HCT116 (cell line): ENCODE measurements at regions not wholly inside any gene's neighbourhood (a gene's known extent, or its start where the extent isn't known, plus 50 kb on each side); places are given as distances from the start of the nearest gene placed in this dataset.

Experiments
- ATAC-seq: fragments of 200-7000 bp; cut with Tn5 transposase; 2 replicates; pipeline ENCODE4 v1.9.1; 2020; ENCODE audit warnings: mild to moderate bottlenecking, moderate library complexity
- BruUV-seq: library from RNA; stranded (reverse); fragments of 400-500 nt; replicated peaks from 2 replicates; lab custom pipeline; 2021; lab: Mats Ljungman, UMichigan
- CTCF ChIA-PET: fragments of 300-600 bp; sonication (Branson Sonifier 250); formaldehyde crosslinking; loops from one replicate; lab custom pipeline; 2021; ENCODE audit warnings: antibody characterized with exemption; lab: Charles Lee
- POLR2A ChIA-PET: fragments of 300-600, 350-600 bp; sonication (Branson Sonifier 250); formaldehyde crosslinking; loops from one replicate; lab custom pipeline; 2021; ENCODE audit warnings: antibody characterized with exemption; lab: Charles Lee
- RAD21 ChIA-PET, 2 experiments: fragments of 300-600 bp; sonication (Branson Sonifier 250); formaldehyde crosslinking; loops; one replicate each; lab custom pipeline; 2023; ENCODE audit warnings: low total read pairs in 2 of 2; ENCODE audit not compliant: uncharacterized antibody in 2 of 2, unreplicated experiment in 2 of 2, low non-redundant PET in 1 of 2; lab: Charles Lee
- DNase-seq: peaks from one replicate; pipeline ENCODE4 v3.0.0-alpha.2; 2010; ENCODE audit warnings: low read depth, low spot score
- H2AFZ ChIP-seq: fragments of 200-600 bp; shearing (Covaris generic), sonication (generic); 2 replicates; pipeline ENCODE4 v1.6.1; 2017; ENCODE audit warnings: low read depth, mixed run types, mixed read lengths, antibody characterized with exemption, low read length; ENCODE audit not compliant: poor library complexity, severe bottlenecking
- H3K27ac ChIP-seq: 2 replicates; pipeline ENCODE4 v1.5.1; 2012; ENCODE audit warnings: low read depth, low read length
- H3K27me3 ChIP-seq: fragments of 200-600 bp; sonication (generic); 2 replicates; pipeline ENCODE4 v1.6.1; 2016; ENCODE audit warnings: mixed run types, low read length, mixed read lengths; ENCODE audit not compliant: insufficient read depth
- H3K36me3 ChIP-seq, 2 experiments: fragments of 200-500 bp in 1 of 2; fragments of 200-600 bp in 1 of 2; sonication (Bioruptor generic) in 1 of 2; sonication (generic) in 1 of 2; 2 replicates each; pipeline versions ENCODE4 v1.5.1 to v1.6.1; 2014 to 2016; ENCODE audit warnings: low read length in 2 of 2, inconsistent platforms in 1 of 2, mixed read lengths in 1 of 2, mixed run types in 1 of 2; ENCODE audit not compliant: insufficient read depth in 2 of 2, control insufficient read depth in 1 of 2
- H3K4me1 ChIP-seq, 2 experiments: fragments of 200-600 bp in 1 of 2; sonication (generic) in 1 of 2; 2 replicates each; pipeline versions ENCODE4 v1.5.1 to v1.6.1; 2012 to 2017; ENCODE audit warnings: low read length in 2 of 2, inconsistent platforms in 1 of 2, mild to moderate bottlenecking in 1 of 2, mixed read lengths in 1 of 2, mixed run types in 1 of 2, moderate library complexity in 1 of 2; ENCODE audit not compliant: insufficient read depth in 2 of 2, control insufficient read depth in 1 of 2
- H3K4me2 ChIP-seq: fragments of 200-600 bp; sonication (generic); 2 replicates; pipeline ENCODE4 v1.6.1; 2017; ENCODE audit warnings: mixed run types, low read length, mixed read lengths
- H3K4me3 ChIP-seq, 2 experiments: fragments of 200-600 bp in 1 of 2; sonication (generic) in 1 of 2; replicated peaks in 1 of 2; 2 replicates each; pipeline ENCODE4 v1.5.1; 2011 to 2016; ENCODE audit warnings: low read length in 2 of 2, control low read depth in 1 of 2, low read depth in 1 of 2, mild to moderate bottlenecking in 1 of 2, mixed read lengths in 1 of 2, mixed run types in 1 of 2
- H3K79me2 ChIP-seq: fragments of 200-600 bp; sonication (generic); 2 replicates; pipeline ENCODE4 v1.6.1; 2017; ENCODE audit warnings: mild to moderate bottlenecking, mixed run types, low read length, moderate library complexity, mixed read lengths; ENCODE audit not compliant: insufficient read depth
- H3K9ac ChIP-seq: fragments of 200-600 bp; sonication (generic); 2 replicates; pipeline ENCODE4 v1.6.1; 2016; ENCODE audit warnings: low read length, mixed read lengths
- H3K9me2 ChIP-seq: fragments of 200-600 bp; sonication (generic), shearing (Covaris generic); 2 replicates; pipeline ENCODE4 v1.6.1; 2017; ENCODE audit warnings: mixed run types, mild to moderate bottlenecking, moderate library complexity; ENCODE audit not compliant: insufficient read depth
- H3K9me3 ChIP-seq, 2 experiments: fragments of 200-500 bp in 1 of 2; fragments of 200-600 bp in 1 of 2; sonication (Bioruptor generic) in 1 of 2; sonication (generic) in 1 of 2; 2 replicates each; pipeline ENCODE4 v1.6.1; 2014 to 2017; ENCODE audit warnings: low read length in 2 of 2, mixed read lengths in 2 of 2, inconsistent platforms in 1 of 2, low read depth in 1 of 2, mild to moderate bottlenecking in 1 of 2, mixed run types in 1 of 2, moderate library complexity in 1 of 2; ENCODE audit not compliant: control insufficient read depth in 1 of 2, insufficient read depth in 1 of 2
- H4K20me1 ChIP-seq: fragments of 200-600 bp; sonication (generic), shearing (Covaris generic); 2 replicates; pipeline ENCODE4 v1.6.1; 2017; ENCODE audit warnings: mixed run types, mild to moderate bottlenecking, moderate library complexity; ENCODE audit not compliant: insufficient read depth
- CEBPB ChIP-seq: IDR thresholded peaks from 2 replicates; pipeline ENCODE4 v1.6.1; 2012; ENCODE audit warnings: low read depth
- EGR1 ChIP-seq: IDR thresholded peaks from 2 replicates; pipeline ENCODE4 v1.6.1; 2012; ENCODE audit warnings: low read depth
- EZH2 ChIP-seq: fragments of 200-600 bp; sonication (generic); IDR thresholded peaks from 2 replicates; pipeline ENCODE4 v1.6.1; 2017; ENCODE audit warnings: antibody characterized with exemption, mixed run types
- EZH2phosphoT487 ChIP-seq: fragments of 200-600 bp; IDR thresholded peaks from 2 replicates; pipeline ENCODE4 v1.6.1; 2018; ENCODE audit warnings: antibody characterized with exemption, borderline replicate concordance
- POLR2AphosphoS5 ChIP-seq: IDR thresholded peaks from 2 replicates; pipeline ENCODE4 v1.6.1; 2011; ENCODE audit warnings: mild to moderate bottlenecking, low read depth, low read length, moderate library complexity
- RAD21 ChIP-seq: IDR thresholded peaks from 2 replicates; pipeline ENCODE4 v1.6.1; 2012; ENCODE audit warnings: low read depth, mild to moderate bottlenecking
- SIN3A ChIP-seq: IDR thresholded peaks from 2 replicates; pipeline ENCODE4 v1.6.1; 2012; ENCODE audit warnings: low read depth
- SP1 ChIP-seq: IDR thresholded peaks from 2 replicates; pipeline ENCODE4 v1.6.1; 2012; ENCODE audit warnings: low read depth
- SRF ChIP-seq: IDR thresholded peaks from 2 replicates; pipeline ENCODE4 v1.6.1; 2012; ENCODE audit warnings: low read depth
- TCF7L2 ChIP-seq: IDR thresholded peaks from 2 replicates; pipeline ENCODE4 v1.7.0; 2011; ENCODE audit warnings: borderline replicate concordance, inconsistent platforms; ENCODE audit not compliant: insufficient read depth, insufficient read length; ENCODE audit errors: extremely low read depth
- ZFX ChIP-seq: fragments of 450-650 bp; IDR thresholded peaks from 2 replicates; pipeline ENCODE4 v1.6.1; 2017
- ZNF274 ChIP-seq: fragments of 200-500 bp; sonication (Bioruptor generic); IDR thresholded peaks from 2 replicates; pipeline ENCODE4 v1.6.1; 2014; ENCODE audit warnings: mild to moderate bottlenecking, low read depth, low read length, inconsistent platforms
- intact Hi-C: fragments of 100-400 bp; cut with micrococcal nuclease; formaldehyde crosslinking; loops from 2 replicates; pipeline ENCODE4 v1.10.0; 2022
- TF ChIP-seq, protein P1 (sequence below): IDR thresholded peaks from 2 replicates; pipeline ENCODE4 v1.6.1; 2012
- TF ChIP-seq, protein P2 (sequence below): IDR thresholded peaks from 2 replicates; pipeline ENCODE4 v1.6.1; 2011; ENCODE audit warnings: mild to moderate bottlenecking, low read length, moderate library complexity; ENCODE audit not compliant: insufficient replicate concordance; ENCODE audit errors: extremely low read depth
- TF ChIP-seq, protein P3 (sequence below): IDR thresholded peaks from 2 replicates; pipeline ENCODE4 v1.6.1; 2012; ENCODE audit warnings: low read depth
- TF ChIP-seq, protein P4 (sequence below): IDR thresholded peaks from 2 replicates; pipeline ENCODE4 v1.6.1; 2012

DNA sequence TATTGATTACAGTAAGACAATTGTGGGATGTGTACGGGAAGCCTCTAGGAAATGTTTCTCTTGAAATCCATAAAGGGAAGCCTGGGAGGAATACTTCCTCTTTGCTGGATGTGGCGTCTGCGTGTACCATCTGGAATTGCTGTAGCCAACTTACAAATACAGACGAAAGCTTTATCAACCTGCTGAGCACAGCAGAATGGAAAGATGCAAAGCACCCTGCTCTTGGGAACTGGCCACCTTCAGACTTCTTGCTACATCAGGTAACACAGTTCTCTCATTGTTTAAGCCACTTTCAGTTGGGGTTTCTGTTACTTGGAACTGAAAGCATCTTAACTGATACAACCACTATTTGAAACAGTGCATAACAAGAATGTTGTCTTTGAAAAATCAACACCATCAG lies 213.8 kb downstream of the HRH4 start:
- Histone ChIP-seq H3K9me2 (no peaks in the 10 kb centered on the region), H3K79me2 (no peaks in the 10 kb centered on the region), H2AFZ (no peak overlapping the region), H3K4me3 (no peak overlapping the region), H3K27ac (no peak overlapping the region), H4K20me1 (no peaks in the 10 kb centered on the region), H3K4me2 (no peak overlapping the region), H3K27me3 (peaks cover 49% of the 10 kb centered on the region), H3K9me3 (no peaks in the 10 kb centered on the region), H3K36me3 (no peaks in the 10 kb centered on the region), H3K9ac (no peak overlapping the region), H3K4me1 (no peaks in the 10 kb centered on the region)
- ATAC-seq (no peak), DNase-seq (no peak)
- ChIA-PET RAD21 (no interaction called here), CTCF (no interaction called here), POLR2A (no interaction called here)
- TF ChIP-seq ZNF274, result no peak
- TF ChIP-seq SRF, result no peak
- TF ChIP-seq, protein P1, sequence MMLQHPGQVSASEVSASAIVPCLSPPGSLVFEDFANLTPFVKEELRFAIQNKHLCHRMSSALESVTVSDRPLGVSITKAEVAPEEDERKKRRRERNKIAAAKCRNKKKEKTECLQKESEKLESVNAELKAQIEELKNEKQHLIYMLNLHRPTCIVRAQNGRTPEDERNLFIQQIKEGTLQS, result no peak
- TF ChIP-seq EGR1, result no peak
- no peak for TF ChIP-seq ZFX
- TF ChIP-seq, protein P2, sequence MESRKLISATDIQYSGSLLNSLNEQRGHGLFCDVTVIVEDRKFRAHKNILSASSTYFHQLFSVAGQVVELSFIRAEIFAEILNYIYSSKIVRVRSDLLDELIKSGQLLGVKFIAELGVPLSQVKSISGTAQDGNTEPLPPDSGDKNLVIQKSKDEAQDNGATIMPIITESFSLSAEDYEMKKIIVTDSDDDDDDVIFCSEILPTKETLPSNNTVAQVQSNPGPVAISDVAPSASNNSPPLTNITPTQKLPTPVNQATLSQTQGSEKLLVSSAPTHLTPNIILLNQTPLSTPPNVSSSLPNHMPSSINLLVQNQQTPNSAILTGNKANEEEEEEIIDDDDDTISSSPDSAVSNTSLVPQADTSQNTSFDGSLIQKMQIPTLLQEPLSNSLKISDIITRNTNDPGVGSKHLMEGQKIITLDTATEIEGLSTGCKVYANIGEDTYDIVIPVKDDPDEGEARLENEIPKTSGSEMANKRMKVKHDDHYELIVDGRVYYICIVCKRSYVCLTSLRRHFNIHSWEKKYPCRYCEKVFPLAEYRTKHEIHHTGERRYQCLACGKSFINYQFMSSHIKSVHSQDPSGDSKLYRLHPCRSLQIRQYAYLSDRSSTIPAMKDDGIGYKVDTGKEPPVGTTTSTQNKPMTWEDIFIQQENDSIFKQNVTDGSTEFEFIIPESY, result no peak
- no peak for TF ChIP-seq CEBPB
- no peak for TF ChIP-seq POLR2AphosphoS5
- TF ChIP-seq SP1, result no peak
- no peak for TF ChIP-seq TCF7L2
- TF ChIP-seq RAD21, result no peak
- no peak for TF ChIP-seq EZH2
- TF ChIP-seq, protein P3, sequence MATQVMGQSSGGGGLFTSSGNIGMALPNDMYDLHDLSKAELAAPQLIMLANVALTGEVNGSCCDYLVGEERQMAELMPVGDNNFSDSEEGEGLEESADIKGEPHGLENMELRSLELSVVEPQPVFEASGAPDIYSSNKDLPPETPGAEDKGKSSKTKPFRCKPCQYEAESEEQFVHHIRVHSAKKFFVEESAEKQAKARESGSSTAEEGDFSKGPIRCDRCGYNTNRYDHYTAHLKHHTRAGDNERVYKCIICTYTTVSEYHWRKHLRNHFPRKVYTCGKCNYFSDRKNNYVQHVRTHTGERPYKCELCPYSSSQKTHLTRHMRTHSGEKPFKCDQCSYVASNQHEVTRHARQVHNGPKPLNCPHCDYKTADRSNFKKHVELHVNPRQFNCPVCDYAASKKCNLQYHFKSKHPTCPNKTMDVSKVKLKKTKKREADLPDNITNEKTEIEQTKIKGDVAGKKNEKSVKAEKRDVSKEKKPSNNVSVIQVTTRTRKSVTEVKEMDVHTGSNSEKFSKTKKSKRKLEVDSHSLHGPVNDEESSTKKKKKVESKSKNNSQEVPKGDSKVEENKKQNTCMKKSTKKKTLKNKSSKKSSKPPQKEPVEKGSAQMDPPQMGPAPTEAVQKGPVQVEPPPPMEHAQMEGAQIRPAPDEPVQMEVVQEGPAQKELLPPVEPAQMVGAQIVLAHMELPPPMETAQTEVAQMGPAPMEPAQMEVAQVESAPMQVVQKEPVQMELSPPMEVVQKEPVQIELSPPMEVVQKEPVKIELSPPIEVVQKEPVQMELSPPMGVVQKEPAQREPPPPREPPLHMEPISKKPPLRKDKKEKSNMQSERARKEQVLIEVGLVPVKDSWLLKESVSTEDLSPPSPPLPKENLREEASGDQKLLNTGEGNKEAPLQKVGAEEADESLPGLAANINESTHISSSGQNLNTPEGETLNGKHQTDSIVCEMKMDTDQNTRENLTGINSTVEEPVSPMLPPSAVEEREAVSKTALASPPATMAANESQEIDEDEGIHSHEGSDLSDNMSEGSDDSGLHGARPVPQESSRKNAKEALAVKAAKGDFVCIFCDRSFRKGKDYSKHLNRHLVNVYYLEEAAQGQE, result no peak
- TF ChIP-seq, protein P4, sequence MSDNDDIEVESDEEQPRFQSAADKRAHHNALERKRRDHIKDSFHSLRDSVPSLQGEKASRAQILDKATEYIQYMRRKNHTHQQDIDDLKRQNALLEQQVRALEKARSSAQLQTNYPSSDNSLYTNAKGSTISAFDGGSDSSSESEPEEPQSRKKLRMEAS, result no peak
- TF ChIP-seq EZH2phosphoT487, result no peak
- no peak for TF ChIP-seq SIN3A
- intact Hi-C loops, result no loop called here
- no TSS peak for BruUV-seq
